ENCODE measurements at regions not wholly inside any gene's neighbourhood (a gene's known extent, or its start where the extent isn't known, plus 50 kb on each side); places are given as distances from the start of the nearest gene placed in this dataset.

GRCh38 chr3:66606126-66606525 lies 105.3 kb upstream of the LRIG1 start:
- TF ChIP-seq POLR2A (IDR thresholded peaks at IDR 0.05) (no peak), POLR2AphosphoS5 (IDR thresholded peaks at IDR 0.05; ENCODE audit: insufficient read depth in 1 of 2, low read depth in 1 of 2) (no peak)
